ENCODE measurements at regions not wholly inside any gene's neighbourhood (a gene's known extent, or its start where the extent isn't known, plus 50 kb on each side); places are given as distances from the start of the nearest gene placed in this dataset.

DNA sequence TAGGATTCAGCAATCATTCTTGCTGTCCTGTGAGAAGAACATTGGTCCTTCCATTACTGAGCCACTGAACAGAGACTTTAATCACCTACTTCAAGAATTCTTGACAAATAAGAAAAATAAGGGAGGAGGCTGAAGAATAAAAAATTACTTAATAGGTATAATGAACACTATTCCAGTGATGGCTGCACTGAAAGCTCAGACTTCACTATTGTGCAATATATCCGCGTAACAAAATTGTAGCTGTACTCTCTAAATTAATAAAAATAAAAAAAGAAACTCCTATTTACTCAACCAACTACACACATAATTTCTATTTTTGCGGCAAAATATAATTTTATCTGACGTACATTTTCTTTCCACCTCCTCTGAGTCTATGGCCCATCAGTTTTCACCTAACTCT, 2441.0 kb downstream of the PCDH7 start:
- no peaks in the 10 kb centered on the region for H3K4me1 Mint-ChIP-seq
- no peak overlapping the region for H3K4me3 Mint-ChIP-seq
- H3K27ac Mint-ChIP-seq: no peak overlapping the region
- ATAC-seq: no peak
- H3K36me3 Mint-ChIP-seq: no peaks in the 10 kb centered on the region
- peaks cover 13% of the 10 kb centered on the region for H3K9me3 Mint-ChIP-seq
- H3K27me3 Mint-ChIP-seq: no peaks in the 10 kb centered on the region

DNA sequence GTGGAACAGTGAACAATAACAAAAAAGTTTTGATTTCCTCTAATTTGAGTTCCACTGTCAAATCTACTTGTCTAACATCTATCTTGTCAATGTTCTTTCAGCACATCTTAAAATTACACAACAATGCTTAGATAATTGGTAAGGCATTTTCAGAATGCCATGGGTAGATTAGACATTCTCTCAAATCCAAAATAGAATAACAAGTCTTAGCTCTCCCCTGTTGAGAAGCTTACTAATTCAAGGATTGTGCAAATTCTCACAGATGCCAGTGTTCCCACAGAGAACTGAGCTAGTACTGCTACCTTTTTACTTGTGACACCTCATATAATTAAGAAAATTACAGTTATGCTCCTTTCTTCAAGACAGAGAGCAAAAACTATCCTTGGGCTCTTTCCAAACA, 2442.0 kb downstream of the PCDH7 start:
- no peaks in the 10 kb centered on the region for H3K36me3 Mint-ChIP-seq
- H3K9me3 Mint-ChIP-seq: peaks cover 11% of the 10 kb centered on the region
- no peak overlapping the region for H3K4me3 Mint-ChIP-seq
- no peaks in the 10 kb centered on the region for H3K4me1 Mint-ChIP-seq
- no peak overlapping the region for H3K27ac Mint-ChIP-seq
- no peak for ATAC-seq
- no peaks in the 10 kb centered on the region for H3K27me3 Mint-ChIP-seq

DNA sequence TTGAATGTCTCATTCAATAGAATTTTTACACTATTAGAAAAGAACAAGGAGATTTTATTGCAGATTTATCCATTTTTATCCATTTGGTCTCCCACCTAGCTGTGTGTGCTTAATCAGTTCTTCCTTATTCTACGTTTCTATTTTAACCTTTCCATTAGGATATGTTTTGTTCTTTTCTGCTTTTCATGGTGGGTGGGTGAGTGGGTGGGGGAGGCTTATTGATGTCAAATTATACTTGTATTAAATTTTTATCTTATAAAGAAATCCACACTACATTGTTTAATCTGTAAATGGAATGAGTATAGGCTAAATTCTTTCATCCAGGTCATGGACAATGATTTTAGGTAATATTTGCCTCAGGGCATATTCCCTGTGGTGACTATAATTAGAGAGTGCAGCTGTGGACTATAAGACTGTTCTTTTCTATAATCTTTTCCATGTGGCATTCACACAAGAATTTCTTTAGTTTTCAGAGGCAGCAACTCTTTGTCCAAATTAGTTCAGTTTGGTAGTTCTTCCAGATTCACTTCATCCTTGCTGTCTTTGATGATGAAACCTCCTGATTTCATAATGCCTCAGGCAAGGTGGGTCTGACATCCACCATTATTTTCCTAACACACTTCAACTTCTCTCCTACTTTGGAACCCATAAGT, 2451.8 kb downstream of the PCDH7 start:
- H3K4me3 Mint-ChIP-seq: no peak overlapping the region
- H3K36me3 Mint-ChIP-seq: no peaks in the 10 kb centered on the region
- ATAC-seq: no peak
- no peaks in the 10 kb centered on the region for H3K4me1 Mint-ChIP-seq
- H3K27ac Mint-ChIP-seq: no peak overlapping the region
- no peaks in the 10 kb centered on the region for H3K27me3 Mint-ChIP-seq
- H3K9me3 Mint-ChIP-seq: peaks cover 4% of the 10 kb centered on the region

DNA sequence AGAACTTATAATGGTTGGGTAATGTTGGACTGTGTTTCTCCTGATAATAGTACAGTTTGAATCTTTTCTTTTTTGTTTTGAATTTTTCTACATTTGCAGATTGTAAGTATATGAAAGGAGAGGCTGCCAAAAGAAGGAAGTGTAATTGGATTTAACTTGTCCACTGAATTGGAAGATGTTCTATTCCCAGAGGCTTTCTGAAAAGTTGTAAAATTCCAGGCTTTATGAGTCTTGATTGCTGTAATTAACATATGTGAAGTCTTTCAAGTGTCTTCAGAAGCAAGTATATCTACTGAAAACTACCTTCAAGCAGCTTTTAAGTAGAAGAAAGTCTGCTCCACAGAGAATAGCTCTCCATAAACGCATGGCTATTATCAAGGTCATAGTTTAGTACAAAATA, 2456.4 kb downstream of the PCDH7 start:
- H3K4me3 Mint-ChIP-seq: no peak overlapping the region
- H3K27ac Mint-ChIP-seq: no peak overlapping the region
- no peaks in the 10 kb centered on the region for H3K27me3 Mint-ChIP-seq
- peaks cover 7% of the 10 kb centered on the region for H3K9me3 Mint-ChIP-seq
- H3K36me3 Mint-ChIP-seq: no peaks in the 10 kb centered on the region
- no peaks in the 10 kb centered on the region for H3K4me1 Mint-ChIP-seq
- no peak for ATAC-seq

DNA sequence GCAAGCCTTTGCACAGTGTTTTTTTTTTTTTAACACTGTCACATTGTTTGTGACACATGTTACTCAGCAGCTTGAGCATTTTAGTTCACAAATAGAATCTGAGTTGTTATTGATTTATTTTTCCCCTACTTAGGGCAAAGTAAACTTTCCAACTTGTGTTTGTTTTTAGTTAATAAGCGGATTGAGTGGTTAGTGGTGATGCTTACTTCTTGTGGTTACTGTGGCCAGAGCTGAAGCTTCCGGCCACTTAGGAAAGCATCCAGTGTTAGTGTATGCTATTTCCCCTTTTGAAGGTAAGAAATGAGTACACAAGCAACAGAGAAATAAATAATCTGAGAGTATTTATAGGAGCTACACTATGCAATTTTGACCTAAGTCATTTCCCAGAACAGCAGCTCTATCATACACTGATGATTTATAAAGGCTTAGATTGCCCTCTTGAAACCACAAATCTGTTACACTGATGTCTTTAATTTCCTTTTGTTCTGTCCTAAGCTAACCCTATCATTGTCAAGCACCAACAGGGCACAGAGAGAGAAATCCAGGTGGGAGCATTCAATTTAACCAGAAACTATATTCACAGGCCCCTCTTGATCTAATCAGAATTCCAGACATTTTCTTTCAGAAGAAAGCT, 2464.6 kb downstream of the PCDH7 start:
- H3K9me3 Mint-ChIP-seq: peaks cover 3% of the 10 kb centered on the region
- H3K27ac Mint-ChIP-seq: no peak overlapping the region
- H3K27me3 Mint-ChIP-seq: no peaks in the 10 kb centered on the region
- no peaks in the 10 kb centered on the region for H3K36me3 Mint-ChIP-seq
- no peak overlapping the region for H3K4me3 Mint-ChIP-seq
- no peak for ATAC-seq
- no peaks in the 10 kb centered on the region for H3K4me1 Mint-ChIP-seq

DNA sequence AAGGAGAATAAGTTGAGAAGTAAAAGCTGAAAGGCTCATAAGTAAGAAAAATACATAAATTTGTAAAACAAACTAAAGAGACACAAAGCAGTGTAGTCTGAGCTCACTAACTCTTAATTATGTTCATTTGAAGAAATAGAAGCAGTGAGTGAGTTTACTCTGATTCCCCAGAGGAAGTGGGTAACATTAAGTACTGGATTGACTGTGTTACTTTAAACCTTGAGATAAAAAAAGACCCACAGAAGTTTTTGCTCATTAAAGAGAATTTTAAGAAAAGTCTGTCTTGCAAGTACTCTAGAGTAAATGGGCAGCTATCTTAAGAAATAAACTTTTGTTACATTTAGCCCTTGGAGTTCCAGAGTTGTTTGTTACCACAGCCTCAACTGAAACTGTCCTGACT, 2466.9 kb downstream of the PCDH7 start:
- Mint-ChIP-seq H3K9me3 (no peaks in the 10 kb centered on the region), H3K27me3 (no peaks in the 10 kb centered on the region), H3K27ac (no peak overlapping the region)

DNA sequence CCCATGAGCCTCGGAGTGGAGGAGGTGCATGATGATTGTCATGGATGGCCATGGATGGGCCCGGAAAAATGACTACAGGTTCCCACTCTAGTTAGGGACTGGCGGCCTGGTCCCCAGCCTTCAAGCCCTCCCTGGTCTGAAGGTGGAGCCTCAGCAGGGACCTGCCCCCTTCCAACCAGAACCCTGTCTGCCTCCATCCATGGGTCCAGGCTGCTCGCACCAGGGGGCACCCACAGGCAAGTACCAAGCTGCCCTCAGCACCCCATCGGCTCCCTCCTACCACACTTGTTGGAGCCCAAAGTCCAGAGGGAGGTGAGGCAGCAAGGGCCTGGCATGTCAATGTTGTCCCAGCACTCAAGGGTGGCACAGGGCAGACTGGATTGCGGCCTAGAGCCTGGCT, 2468.6 kb downstream of the PCDH7 start:
- H3K27ac Mint-ChIP-seq: no peak overlapping the region
- no peaks in the 10 kb centered on the region for H3K9me3 Mint-ChIP-seq
- H3K4me1 Mint-ChIP-seq: no peaks in the 10 kb centered on the region
- H3K36me3 Mint-ChIP-seq: no peaks in the 10 kb centered on the region
- ATAC-seq: peak; percentile 37
- no peaks in the 10 kb centered on the region for H3K27me3 Mint-ChIP-seq
- H3K4me3 Mint-ChIP-seq: no peak overlapping the region

More for the DNA sequence above, 2466.9 kb downstream of the PCDH7 start:
- ATAC-seq: no peak
- Mint-ChIP-seq H3K4me1 (no peaks in the 10 kb centered on the region), H3K36me3 (no peaks in the 10 kb centered on the region), H3K4me3 (no peak overlapping the region)

DNA sequence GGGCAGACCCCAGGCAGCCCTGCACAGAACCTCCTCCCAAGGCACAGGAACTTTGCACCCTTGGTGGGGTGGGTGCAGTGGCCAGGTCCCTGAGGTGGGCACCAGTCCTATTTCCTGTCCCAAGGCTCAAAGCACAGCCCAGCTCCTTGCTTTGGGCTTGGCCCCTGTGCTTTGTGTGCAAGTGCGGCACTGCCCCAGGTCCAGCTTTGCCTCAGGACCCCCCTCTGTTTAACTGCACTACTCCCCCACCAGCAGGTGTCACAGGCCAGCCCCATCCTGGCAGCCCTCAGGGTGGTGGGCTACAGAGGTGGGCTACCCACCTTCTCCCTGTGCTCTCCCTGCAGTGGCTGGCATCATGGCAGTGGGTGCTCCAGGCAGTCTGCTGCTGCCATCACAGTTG, 2469.0 kb downstream of the PCDH7 start:
- Mint-ChIP-seq H3K27me3 (no peaks in the 10 kb centered on the region), H3K36me3 (no peaks in the 10 kb centered on the region), H3K9me3 (no peaks in the 10 kb centered on the region), H3K4me3 (no peak overlapping the region), H3K4me1 (no peaks in the 10 kb centered on the region), H3K27ac (no peak overlapping the region)
- peak; percentile 46 for ATAC-seq

DNA sequence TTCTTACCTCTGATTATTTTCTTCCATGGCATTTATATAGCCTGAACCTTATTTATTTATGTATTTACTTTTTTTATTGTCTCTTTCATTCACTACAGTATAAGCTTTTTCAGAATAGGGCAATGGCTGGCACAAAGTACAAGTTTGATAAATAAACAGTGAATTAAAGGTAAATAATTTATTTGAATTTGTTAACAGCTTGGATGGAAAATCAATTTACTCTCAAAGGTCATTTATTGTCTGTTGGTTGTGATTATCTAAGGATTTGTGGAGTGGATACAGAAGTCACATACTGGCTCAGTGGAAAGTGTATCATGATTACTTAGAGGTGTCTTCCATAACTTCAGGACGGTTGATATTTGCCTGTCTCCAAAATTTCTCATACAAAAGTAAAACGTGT, 2472.9 kb downstream of the PCDH7 start:
- no peak for ATAC-seq

DNA sequence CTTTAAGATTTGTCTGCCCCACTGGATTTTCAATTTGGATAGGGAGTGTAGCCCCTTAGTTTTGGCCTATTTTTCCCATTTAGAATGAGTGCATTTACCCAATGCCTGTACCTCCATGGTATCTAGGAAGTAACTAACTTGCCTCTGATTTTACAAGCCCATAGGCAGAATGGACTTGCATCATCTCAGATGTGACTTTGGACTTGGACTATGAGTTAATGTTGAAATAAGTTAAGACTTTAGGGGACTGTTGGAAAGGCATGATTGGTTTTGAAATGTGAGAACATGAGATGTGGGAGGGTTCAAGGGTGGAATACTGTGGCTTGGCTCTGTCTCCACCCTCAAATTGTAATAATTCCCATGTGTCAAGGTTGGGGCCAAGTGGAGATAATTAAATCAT, 2480.2 kb downstream of the PCDH7 start:
- no peak overlapping the region for H3K27ac Mint-ChIP-seq
- no peaks in the 10 kb centered on the region for H3K9me3 Mint-ChIP-seq
- no peak for ATAC-seq
- no peaks in the 10 kb centered on the region for H3K36me3 Mint-ChIP-seq
- no peak overlapping the region for H3K4me3 Mint-ChIP-seq
- H3K27me3 Mint-ChIP-seq: no peaks in the 10 kb centered on the region
- H3K4me1 Mint-ChIP-seq: no peaks in the 10 kb centered on the region

More for the DNA sequence above, 2472.9 kb downstream of the PCDH7 start:
- no peaks in the 10 kb centered on the region for H3K36me3 Mint-ChIP-seq
- H3K27me3 Mint-ChIP-seq: no peaks in the 10 kb centered on the region
- H3K9me3 Mint-ChIP-seq: no peaks in the 10 kb centered on the region
- H3K4me3 Mint-ChIP-seq: no peak overlapping the region
- no peak overlapping the region for H3K27ac Mint-ChIP-seq
- H3K4me1 Mint-ChIP-seq: no peaks in the 10 kb centered on the region

DNA sequence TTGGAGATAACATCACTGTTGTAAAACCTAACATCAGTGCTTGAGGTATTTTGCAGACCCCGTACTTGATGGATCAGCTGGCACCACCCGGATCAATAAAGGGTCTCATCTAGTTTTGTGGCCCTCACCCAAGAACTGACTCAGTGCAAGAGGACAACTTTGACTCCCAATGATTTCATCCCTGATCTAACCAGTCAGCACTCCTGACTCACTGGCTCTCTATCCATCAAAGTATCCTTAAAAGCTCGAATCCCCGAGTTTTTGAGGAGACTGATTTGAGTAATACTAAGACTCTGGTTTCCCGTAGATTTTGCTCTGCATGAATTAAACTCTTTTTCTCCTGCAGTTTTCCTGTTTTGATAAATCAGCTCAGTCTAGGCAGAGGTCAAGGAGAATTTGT, 2498.1 kb downstream of the PCDH7 start:
- no peaks in the 10 kb centered on the region for H3K9me3 Mint-ChIP-seq
- no peak overlapping the region for H3K4me3 Mint-ChIP-seq
- no peaks in the 10 kb centered on the region for H3K4me1 Mint-ChIP-seq
- ATAC-seq: no peak
- H3K27ac Mint-ChIP-seq: no peak overlapping the region
- no peaks in the 10 kb centered on the region for H3K36me3 Mint-ChIP-seq
- no peaks in the 10 kb centered on the region for H3K27me3 Mint-ChIP-seq

DNA sequence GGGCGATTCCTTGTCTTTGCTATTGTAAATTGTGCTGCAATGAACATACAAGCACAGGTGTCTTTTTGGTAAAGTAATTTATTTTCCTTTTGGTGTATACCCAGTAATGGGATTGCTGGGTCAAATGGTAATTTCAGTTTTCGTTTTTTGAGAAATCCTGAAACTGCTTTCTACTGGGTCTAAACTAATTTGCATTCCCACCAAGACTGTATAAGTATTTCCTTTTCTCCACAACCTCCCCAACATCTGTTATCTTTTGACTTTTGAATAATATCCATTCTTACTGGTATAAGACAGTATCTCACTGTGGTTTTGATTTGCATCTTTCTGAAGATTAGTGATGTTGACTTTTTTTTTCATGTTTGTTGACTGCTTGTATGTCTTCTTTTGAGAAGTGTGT, 2506.0 kb downstream of the PCDH7 start:
- H3K27me3 Mint-ChIP-seq: no peaks in the 10 kb centered on the region
- no peaks in the 10 kb centered on the region for H3K36me3 Mint-ChIP-seq
- no peak overlapping the region for H3K4me3 Mint-ChIP-seq
- no peak for ATAC-seq
- peaks cover 3% of the 10 kb centered on the region for H3K9me3 Mint-ChIP-seq
- H3K4me1 Mint-ChIP-seq: no peaks in the 10 kb centered on the region
- no peak overlapping the region for H3K27ac Mint-ChIP-seq

DNA sequence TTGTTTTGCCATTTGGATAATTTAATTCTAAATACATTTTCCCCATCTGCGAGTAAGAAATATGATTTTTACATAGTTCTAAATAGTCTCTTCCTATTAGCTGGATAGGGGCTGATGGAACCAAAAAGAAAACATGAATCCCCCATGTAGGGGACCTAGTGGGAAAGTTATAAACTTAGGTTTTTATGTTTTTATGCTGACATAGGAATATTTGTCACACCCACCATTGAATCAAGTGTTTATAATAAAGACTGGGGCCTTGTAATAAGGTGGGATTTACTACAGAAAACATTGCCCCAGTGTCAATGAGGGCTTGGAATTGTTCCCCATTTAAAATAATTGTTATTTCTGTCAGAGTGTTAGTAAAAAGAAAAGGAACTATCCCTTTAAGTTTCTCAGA, 2506.6 kb downstream of the PCDH7 start:
- Mint-ChIP-seq H3K27ac (no peak overlapping the region), H3K27me3 (no peaks in the 10 kb centered on the region), H3K4me3 (no peak overlapping the region), H3K4me1 (no peaks in the 10 kb centered on the region), H3K36me3 (no peaks in the 10 kb centered on the region), H3K9me3 (peaks cover 5% of the 10 kb centered on the region)
- ATAC-seq: no peak

DNA sequence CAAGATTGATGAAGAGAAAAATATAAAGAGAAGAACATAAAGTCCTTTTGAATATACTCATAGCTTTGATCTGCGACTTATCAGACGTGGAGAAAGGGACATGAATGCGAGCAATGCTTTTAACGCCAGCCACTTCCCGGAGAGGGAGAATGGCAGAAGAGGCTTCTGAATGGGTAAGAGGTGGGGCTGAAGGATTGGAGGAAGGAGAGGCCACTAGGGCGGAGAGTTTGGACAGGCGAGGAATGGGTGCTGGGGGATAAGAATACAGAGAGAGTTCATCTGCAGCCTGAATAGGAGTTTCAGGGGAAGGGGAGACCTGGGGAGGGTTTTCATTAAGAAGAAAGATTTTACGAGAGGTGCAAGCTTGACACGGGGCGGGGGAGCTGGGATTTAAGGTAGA, 2534.9 kb downstream of the PCDH7 start:
- Mint-ChIP-seq H3K27ac (no peak overlapping the region), H3K36me3 (no peaks in the 10 kb centered on the region), H3K4me1 (no peaks in the 10 kb centered on the region), H3K4me3 (no peak overlapping the region), H3K27me3 (no peaks in the 10 kb centered on the region), H3K9me3 (peaks cover 2% of the 10 kb centered on the region)
- ATAC-seq: no peak

DNA sequence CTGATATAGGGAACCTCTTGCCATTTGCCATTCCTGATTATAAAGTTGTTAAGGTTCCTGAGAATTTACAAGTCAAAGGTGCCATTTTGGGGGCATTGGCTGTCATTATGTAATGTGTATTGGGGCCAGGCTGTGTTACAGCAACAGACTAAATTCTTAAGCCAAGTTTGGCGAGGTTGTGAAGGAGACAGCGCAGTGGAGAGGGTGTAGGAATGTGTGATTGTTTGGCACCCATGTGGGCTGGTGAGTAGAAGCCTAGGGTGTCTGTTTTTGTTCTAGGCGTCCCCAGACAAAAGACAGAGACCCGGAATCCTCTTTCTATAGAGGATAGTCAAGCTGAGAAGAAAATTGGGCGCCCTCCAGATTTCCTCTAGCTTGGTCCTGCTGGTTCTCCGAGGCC, 2535.3 kb downstream of the PCDH7 start:
- H3K27ac Mint-ChIP-seq: no peak overlapping the region
- H3K9me3 Mint-ChIP-seq: no peaks in the 10 kb centered on the region
- no peak for ATAC-seq
- no peaks in the 10 kb centered on the region for H3K27me3 Mint-ChIP-seq
- no peaks in the 10 kb centered on the region for H3K4me1 Mint-ChIP-seq
- no peaks in the 10 kb centered on the region for H3K36me3 Mint-ChIP-seq
- no peak overlapping the region for H3K4me3 Mint-ChIP-seq

DNA sequence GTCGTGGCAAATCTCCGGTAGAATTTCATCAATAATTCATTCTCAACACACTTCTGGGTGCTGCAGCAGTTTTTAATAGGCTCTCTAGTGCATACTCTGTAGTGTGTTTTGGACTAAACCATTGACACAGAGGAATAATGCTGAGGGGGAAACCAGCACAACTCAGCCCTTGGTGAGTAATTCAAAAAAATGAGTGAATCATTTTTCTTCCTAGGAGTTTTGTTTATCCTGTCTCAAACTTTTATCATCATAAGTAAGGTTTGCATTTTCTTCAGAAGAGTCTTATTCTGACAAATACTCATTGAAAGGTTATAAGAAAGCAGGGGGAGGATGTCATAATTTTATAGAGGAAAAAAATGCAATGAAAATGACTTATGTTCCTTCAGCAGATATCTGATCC, 2542.7 kb downstream of the PCDH7 start:
- H3K27ac Mint-ChIP-seq: no peak overlapping the region
- H3K9me3 Mint-ChIP-seq: peaks cover 5% of the 10 kb centered on the region
- no peak for ATAC-seq
- H3K27me3 Mint-ChIP-seq: no peaks in the 10 kb centered on the region
- no peaks in the 10 kb centered on the region for H3K4me1 Mint-ChIP-seq
- H3K36me3 Mint-ChIP-seq: no peaks in the 10 kb centered on the region
- no peak overlapping the region for H3K4me3 Mint-ChIP-seq

All from stimulated activated memory B cell treated with anti-CD40 and anti-IgM and Interleukin-4, amounts not matched to agents 10 μg/mL and 1 μg/mL and 100 μg/mL, for 72 hours (primary cell).